Activated CD8-positive, alpha-beta T cell treated with anti-CD3 and anti-CD28 coated beads for 36 hours (primary cell): ENCODE measurements at regions not wholly inside any gene's neighbourhood (a gene's known extent, or its start where the extent isn't known, plus 50 kb on each side); places are given as distances from the start of the nearest gene placed in this dataset.
"Not testable (repeated sequence)": the region's sequence is repeated elsewhere in the genome, so short reads cannot be mapped to it uniquely, and the experiment has no call there.

ENCODE experiments used
- ATAC-seq: fragments of 200-7000 bp; cut with Tn5 transposase; one replicate; pipeline ENCODE4 v1.10.0; 2021; ENCODE audit warnings: mild to moderate bottlenecking, moderate library complexity
- CTCF ChIA-PET: fragments of 350-600 bp; sonication (Branson Sonifier 250); formaldehyde crosslinking; loops from one replicate; lab custom pipeline; 2021; ENCODE audit warnings: antibody characterized with exemption; lab: Charles Lee
- POLR2A ChIA-PET: fragments of 350-600 bp; sonication (Branson Sonifier 250); formaldehyde crosslinking; loops from one replicate; lab custom pipeline; 2021; ENCODE audit warnings: antibody characterized with exemption; lab: Charles Lee
- DNase-seq: peaks from one replicate; pipeline ENCODE4 v3.0.0-alpha.2; 2020
- H3K27ac Mint-ChIP-seq: one replicate; pipeline ENCODE4 v1.8.0; 2021; ENCODE audit warnings: mild to moderate bottlenecking, mixed read lengths
- H3K27me3 Mint-ChIP-seq: one replicate; pipeline ENCODE4 v1.8.0; 2021; ENCODE audit warnings: mixed read lengths
- H3K36me3 Mint-ChIP-seq: one replicate; pipeline ENCODE4 v1.8.0; 2021; ENCODE audit warnings: low read depth, mixed read lengths
- H3K4me1 Mint-ChIP-seq: one replicate; pipeline ENCODE4 v1.8.0; 2021; ENCODE audit warnings: low read depth, mixed read lengths
- H3K4me3 Mint-ChIP-seq: one replicate; pipeline ENCODE4 v1.8.0; 2021; ENCODE audit warnings: mild to moderate bottlenecking, moderate library complexity, mixed read lengths
- H3K9me3 Mint-ChIP-seq: one replicate; pipeline ENCODE4 v1.8.0; 2021; ENCODE audit warnings: mixed read lengths
- intact Hi-C: fragments of 100-400 bp; cut with micrococcal nuclease; formaldehyde crosslinking; loops from one replicate; pipeline ENCODE4 v1.10.0; 2022
- TF ChIP-seq, protein P1 (sequence below): fragments of 200-600 bp; IDR thresholded peaks from one replicate; pipeline ENCODE4 v1.8.0; 2022; ENCODE audit warnings: antibody characterized with exemption, mild to moderate bottlenecking

DNA sequence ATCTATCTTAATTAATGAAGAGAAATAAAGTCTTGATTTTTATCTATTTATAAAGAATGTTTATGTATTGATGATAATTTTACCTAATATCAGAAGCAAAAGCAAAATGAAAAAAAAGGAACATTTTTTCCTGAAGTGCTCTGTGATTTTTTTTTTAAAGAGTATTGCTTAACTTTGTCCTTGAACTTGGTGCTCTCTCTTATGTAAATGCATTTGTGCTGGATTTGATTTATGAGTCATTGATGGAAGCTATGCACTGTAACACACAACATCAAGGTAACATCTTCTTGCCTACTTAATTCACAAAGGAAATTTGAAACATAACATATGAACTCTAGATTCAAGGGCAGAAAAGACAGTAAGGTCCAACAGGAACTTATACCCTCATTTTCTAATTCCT lies 312.9 kb upstream of the CDH19 start:
- Mint-ChIP-seq H3K9me3 (no peaks in the 10 kb centered on the region), H3K4me1 (no peaks in the 10 kb centered on the region), H3K4me3 (no peak overlapping the region), H3K27me3 (no peaks in the 10 kb centered on the region), H3K27ac (no peak overlapping the region), H3K36me3 (no peaks in the 10 kb centered on the region)
- intact Hi-C loops = no loop called here
- POLR2A ChIA-PET = no interaction called here
- DNase-seq = no peak
- TF ChIP-seq, protein P1, sequence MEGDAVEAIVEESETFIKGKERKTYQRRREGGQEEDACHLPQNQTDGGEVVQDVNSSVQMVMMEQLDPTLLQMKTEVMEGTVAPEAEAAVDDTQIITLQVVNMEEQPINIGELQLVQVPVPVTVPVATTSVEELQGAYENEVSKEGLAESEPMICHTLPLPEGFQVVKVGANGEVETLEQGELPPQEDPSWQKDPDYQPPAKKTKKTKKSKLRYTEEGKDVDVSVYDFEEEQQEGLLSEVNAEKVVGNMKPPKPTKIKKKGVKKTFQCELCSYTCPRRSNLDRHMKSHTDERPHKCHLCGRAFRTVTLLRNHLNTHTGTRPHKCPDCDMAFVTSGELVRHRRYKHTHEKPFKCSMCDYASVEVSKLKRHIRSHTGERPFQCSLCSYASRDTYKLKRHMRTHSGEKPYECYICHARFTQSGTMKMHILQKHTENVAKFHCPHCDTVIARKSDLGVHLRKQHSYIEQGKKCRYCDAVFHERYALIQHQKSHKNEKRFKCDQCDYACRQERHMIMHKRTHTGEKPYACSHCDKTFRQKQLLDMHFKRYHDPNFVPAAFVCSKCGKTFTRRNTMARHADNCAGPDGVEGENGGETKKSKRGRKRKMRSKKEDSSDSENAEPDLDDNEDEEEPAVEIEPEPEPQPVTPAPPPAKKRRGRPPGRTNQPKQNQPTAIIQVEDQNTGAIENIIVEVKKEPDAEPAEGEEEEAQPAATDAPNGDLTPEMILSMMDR = no peak
- CTCF ChIA-PET = no interaction called here
- ATAC-seq = no peak

- DNase-seq = no peak
- intact Hi-C loops = no loop called here
- Mint-ChIP-seq H3K9me3 (no peaks in the 10 kb centered on the region), H3K4me3 (no peak overlapping the region), H3K4me1 (no peaks in the 10 kb centered on the region), H3K36me3 (no peaks in the 10 kb centered on the region), H3K27me3 (no peaks in the 10 kb centered on the region), H3K27ac (no peak overlapping the region)
- CTCF ChIA-PET = no interaction called here
- POLR2A ChIA-PET = no interaction called here
- ATAC-seq = no peak
- TF ChIP-seq, protein P1 = no peak
These were observed 296.9 kb upstream of the CDH19 start for GRCh38 chr18:66900837-66901236.

- DNase-seq (no peak), ATAC-seq (no peak)
- H3K27me3 Mint-ChIP-seq = no peaks in the 10 kb centered on the region
- intact Hi-C loops = no loop called here
- no peaks in the 10 kb centered on the region for H3K4me1 Mint-ChIP-seq
- no peak overlapping the region for H3K27ac Mint-ChIP-seq
- POLR2A ChIA-PET = no interaction called here
- H3K9me3 Mint-ChIP-seq = no peaks in the 10 kb centered on the region
- no peaks in the 10 kb centered on the region for H3K36me3 Mint-ChIP-seq
- CTCF ChIA-PET = no interaction called here
- TF ChIP-seq, protein P1 = no peak
- no peak overlapping the region for H3K4me3 Mint-ChIP-seq
These were observed 291.7 kb upstream of the CDH19 start for GRCh38 chr18:66895631-66896030.

GRCh38 chr18:66894851-66895250 lies 291.0 kb upstream of the CDH19 start:
- ChIA-PET CTCF (no interaction called here), POLR2A (no interaction called here)
- intact Hi-C loops = no loop called here
- no peak overlapping the region for H3K4me3 Mint-ChIP-seq
- TF ChIP-seq, protein P1 = no peak
- H3K27ac Mint-ChIP-seq = no peak overlapping the region
- H3K4me1 Mint-ChIP-seq = no peaks in the 10 kb centered on the region
- ATAC-seq (no peak), DNase-seq (no peak)
- no peaks in the 10 kb centered on the region for H3K27me3 Mint-ChIP-seq
- no peaks in the 10 kb centered on the region for H3K9me3 Mint-ChIP-seq
- H3K36me3 Mint-ChIP-seq = no peaks in the 10 kb centered on the region

DNA sequence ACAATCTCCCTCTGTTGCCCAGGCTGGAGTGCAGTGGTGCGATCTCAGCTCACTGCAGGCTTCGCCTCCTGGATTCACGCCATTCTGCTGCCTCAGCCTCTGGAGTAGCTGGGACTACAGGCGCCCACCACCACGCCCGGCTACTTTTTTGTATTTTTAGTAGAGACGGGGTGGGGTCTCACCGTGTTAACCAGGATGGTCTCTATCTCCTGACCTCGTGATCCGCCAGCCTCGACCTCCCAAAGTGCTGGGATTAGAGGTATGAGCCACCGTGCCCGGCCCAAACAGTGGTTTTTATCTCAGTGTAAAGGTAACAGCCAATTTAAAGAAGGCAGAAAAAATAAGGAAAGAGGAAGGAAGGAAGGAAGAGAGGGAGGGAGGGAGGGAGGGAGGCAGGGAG lies 288.5 kb upstream of the CDH19 start:
- POLR2A ChIA-PET, H3K4me3 Mint-ChIP-seq, H3K9me3 Mint-ChIP-seq, H3K4me1 Mint-ChIP-seq, H3K27ac Mint-ChIP-seq, H3K36me3 Mint-ChIP-seq, CTCF ChIA-PET, DNase-seq, intact Hi-C loops, H3K27me3 Mint-ChIP-seq, ATAC-seq: not testable (repeated sequence)
